Sigmoid colon (tissue), 4 donors: ENCODE measurements at regions not wholly inside any gene's neighbourhood (a gene's known extent, or its start where the extent isn't known, plus 50 kb on each side); places are given as distances from the start of the nearest gene placed in this dataset.

Experiments used
- CTCF ChIP-seq, 4 experiments: fragments of 450-650 bp in 3 of 4; fragments of 200-600 bp in 1 of 4; IDR thresholded peaks; one replicate each; pipeline ENCODE4 v1.5.1; 2016 to 2019; ENCODE audit warnings: antibody characterized with exemption in 4 of 4, mild to moderate bottlenecking in 3 of 4, moderate library complexity in 2 of 4
- POLR2A ChIP-seq, 2 donors: fragments of 450-650 bp; IDR thresholded peaks; one replicate each; pipeline ENCODE4 v1.6.1; 2016; ENCODE audit warnings: antibody characterized with exemption in 2 of 2, mild to moderate bottlenecking in 2 of 2, moderate library complexity in 2 of 2
- POLR2AphosphoS5 ChIP-seq, 4 donors: sonication (generic); formaldehyde crosslinking; IDR thresholded peaks; one replicate each; pipeline ENCODE4 v1.6.1; 2017; ENCODE audit warnings: antibody characterized with exemption in 4 of 4

- TF ChIP-seq POLR2A (IDR thresholded peaks at IDR 0.05): no peak
- no peak for TF ChIP-seq CTCF (IDR thresholded peaks at IDR 0.05)
- no peak for TF ChIP-seq POLR2AphosphoS5 (IDR thresholded peaks at IDR 0.05)
Measured at GRCh38 chr7:15921576-15921975, 235.1 kb upstream of the MEOX2 start.
